Stimulated activated CD8-positive, alpha-beta memory T cell treated with anti-CD3 and anti-CD28 coated beads, Interleukin-7, amount 100 ng/mL, for 24 hours (primary cell): ENCODE measurements at regions not wholly inside any gene's neighbourhood (a gene's known extent, or its start where the extent isn't known, plus 50 kb on each side); places are given as distances from the start of the nearest gene placed in this dataset.
"Not testable (repeated sequence)": the region's sequence is repeated elsewhere in the genome, so short reads cannot be mapped to it uniquely, and the experiment has no call there.

Experiments used
- DNase-seq: peaks from one replicate; pipeline ENCODE4 v3.0.0-alpha.2; 2020; ENCODE audit warnings: low read depth

- no peak for DNase-seq
Measured at GRCh38 chr15:58295637-58296215, 136.1 kb upstream of the LIPC start.

GRCh38 chr15:58296276-58296675 is 135.5 kb upstream of the LIPC start:
- DNase-seq, result no peak

DNA sequence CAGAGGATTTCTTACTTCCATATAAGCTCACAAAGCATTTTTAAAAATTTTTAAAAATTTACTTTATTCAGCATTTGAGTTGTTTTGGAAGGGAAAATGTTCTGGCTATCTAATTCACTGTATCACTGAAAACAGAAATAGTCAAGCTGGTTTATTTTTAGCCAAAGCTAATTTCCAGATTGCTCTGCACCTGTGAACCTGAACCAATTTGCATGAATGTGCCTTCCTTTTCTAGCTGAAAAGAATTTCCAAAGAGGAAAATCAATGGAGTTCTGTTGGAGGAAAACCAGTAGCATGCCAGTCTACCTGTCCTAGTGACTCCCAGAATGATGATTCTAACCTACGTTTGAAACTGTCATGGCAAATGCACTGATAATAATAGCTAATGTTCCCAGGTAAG is 134.2 kb upstream of the LIPC start:
- DNase-seq, result no peak

- no peak for DNase-seq
Measured at GRCh38 chr15:58298879-58299850, 132.6 kb upstream of the LIPC start.

DNA sequence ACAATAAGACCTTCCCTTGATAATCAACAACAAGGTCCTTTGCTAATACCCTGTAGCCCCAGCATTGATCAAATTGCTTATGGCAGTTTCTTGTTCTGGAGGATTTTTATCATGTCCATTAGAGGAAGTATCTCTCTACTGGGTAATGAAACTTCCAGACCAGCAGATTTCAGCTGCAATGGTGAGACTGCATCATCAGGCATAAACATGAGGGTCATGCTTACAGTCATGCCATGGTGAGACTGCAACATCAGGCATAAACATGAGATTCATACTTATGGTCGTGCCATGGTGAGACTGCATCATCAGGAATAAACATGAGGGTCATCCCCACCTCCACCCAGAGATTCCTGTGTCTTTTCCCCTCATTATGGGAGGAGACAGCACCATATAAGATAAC is 129.0 kb upstream of the LIPC start:
- DNase-seq, result no peak

- DNase-seq, result no peak
Measured at GRCh38 chr15:58303236-58303635, 128.6 kb upstream of the LIPC start.

DNA sequence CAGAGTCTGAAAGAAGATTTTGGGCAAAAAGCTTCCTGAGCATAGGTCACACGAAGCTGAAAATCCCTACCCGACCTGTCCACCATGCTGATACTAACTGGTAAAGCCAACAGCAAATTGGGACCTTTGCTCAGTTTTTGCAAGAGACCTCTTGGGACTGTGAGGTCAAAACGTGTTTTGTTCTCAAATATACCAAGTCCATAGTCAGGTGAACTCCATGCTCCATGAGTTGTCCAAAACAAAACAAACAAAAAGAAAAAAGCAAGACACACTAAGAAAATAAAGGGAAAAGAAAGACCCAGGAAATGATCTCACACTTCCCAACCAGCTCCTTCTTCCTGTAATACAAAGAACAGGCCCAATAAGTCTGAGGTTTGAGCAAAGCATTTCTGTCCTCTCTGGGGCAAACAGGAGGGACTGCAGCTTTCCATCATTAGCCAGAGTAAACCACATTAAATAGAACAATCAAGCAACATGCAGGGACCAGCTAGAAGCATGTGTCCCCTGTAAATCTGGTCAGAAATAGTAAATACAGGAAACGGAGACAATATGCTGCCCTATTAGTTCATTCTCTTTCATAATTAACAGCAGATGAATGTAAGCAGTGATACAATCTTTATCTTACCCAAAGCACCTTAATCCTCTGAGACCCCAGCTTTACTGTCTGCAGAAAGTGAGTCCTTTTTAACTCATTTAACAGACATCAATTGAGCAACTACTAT is 125.0 kb upstream of the LIPC start:
- DNase-seq, result no peak

- DNase-seq, result no peak
Measured at GRCh38 chr15:58307313-58307961, 124.4 kb upstream of the LIPC start.

DNA sequence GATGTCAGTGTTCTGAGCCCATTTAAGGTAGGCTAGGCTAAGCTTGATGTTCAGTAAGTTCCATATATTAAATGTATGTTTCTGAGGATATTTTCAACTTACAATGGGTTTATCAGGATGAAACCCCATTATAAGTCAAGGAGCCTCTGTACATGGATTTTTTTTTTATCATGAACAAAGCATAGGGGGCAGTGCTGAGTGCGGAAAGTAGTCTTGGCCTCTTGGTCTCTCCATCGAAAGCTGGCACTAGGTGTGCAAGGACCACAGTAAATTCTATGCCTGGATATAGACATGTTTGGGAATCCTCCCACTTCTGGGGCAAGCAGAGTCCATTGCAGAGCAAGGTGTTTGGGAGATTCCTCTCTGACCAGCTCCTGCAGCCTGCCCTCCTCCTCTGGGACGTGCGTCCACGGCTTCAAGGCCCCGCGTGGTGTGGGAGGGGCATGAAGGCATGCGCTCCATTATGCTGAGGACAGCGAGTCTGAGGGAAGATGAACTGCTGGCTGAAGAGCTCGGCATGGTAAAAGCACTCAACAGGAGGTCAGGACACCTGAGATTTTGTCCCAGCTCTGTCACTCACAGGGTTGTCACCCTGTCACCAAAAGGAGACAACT is 122.9 kb upstream of the LIPC start:
- DNase-seq, result no peak

DNA sequence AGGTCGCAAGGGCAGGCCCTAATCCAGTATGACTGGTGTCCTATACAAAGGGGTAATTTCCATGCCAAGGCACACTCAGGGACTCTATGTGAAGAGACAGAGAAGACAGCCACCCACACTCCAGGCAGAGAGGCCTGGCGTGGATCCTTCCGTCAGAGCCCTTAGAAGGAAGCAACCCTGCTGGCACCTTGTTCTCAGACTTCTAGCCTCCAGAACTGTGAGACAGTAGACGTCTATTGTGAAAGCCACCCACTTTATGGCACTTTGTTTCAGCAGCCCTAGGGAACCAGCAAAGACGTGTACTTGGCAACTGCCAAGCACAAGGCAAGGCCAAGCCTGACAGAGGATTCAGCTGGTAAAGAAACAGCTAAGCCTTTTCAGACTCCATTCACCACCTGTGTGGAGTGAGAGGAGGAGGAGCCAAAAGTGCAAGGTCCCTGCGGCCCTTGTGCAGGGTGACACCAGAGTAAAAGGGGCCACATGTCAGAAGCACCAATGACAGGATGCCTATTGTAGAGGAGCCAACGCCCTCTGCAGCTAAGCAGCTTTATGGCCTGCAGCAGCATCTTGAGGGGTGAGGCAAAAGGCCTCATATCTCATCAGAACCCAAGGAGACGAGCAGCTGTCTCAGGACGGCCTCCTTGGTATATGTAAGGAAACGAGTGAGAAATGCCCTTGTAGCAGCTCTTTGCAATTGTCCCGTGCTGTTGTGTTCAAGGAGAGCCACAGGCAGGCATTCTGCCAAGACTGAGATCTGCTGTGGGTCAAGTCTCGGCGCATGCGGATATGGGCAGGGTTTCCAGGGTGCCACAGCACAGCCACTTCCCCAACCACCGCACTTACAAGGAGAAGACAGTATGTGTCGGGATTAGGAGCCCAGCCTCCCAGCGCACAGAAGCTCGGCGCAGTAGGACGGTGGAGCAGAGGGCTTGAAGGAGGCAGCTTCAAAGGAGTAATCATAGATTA is 121.5 kb upstream of the LIPC start:
- no peak for DNase-seq

DNA sequence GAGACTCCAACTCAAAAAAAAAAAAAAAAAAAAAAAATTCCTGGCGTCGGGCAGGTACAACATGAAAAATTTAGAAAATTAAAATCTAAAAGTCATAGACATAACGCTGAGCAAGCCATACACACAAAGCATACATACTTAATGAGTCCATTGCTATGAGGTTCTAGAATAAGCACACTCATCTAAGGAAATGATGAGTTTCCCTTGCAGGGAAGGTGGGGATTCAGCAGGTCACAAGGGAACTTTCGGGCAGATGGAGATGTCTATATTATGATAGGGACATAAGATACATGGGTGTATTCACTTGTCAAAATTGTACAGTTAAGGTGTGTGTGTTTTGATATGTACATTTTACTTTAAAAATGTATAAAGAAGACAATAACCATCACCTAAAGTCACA is 120.2 kb upstream of the LIPC start:
- DNase-seq, result no peak

- DNase-seq, result no peak
Measured at GRCh38 chr15:58312031-58312430, 119.8 kb upstream of the LIPC start.

DNA sequence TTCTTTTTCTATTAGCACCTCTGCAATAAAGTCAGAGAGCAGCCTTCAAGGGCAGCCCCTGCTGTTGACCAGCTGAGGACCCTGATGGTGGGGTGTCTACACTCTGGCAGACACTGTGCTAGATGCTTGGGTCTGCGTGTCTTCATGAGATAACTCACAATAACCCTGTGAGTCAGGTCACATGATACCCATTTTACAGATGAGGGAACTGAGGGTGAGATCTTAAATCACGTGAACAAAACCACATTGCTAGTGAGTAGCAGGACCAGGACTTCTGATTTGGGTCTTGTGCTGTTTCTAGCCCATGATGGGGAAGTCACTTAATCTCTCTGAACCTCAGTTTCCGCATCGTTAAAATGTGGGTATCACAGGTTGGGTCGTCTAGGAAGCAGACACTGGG is 118.5 kb upstream of the LIPC start:
- no peak for DNase-seq

GRCh38 chr15:58313810-58314592 is 117.8 kb upstream of the LIPC start:
- DNase-seq, result no peak

DNA sequence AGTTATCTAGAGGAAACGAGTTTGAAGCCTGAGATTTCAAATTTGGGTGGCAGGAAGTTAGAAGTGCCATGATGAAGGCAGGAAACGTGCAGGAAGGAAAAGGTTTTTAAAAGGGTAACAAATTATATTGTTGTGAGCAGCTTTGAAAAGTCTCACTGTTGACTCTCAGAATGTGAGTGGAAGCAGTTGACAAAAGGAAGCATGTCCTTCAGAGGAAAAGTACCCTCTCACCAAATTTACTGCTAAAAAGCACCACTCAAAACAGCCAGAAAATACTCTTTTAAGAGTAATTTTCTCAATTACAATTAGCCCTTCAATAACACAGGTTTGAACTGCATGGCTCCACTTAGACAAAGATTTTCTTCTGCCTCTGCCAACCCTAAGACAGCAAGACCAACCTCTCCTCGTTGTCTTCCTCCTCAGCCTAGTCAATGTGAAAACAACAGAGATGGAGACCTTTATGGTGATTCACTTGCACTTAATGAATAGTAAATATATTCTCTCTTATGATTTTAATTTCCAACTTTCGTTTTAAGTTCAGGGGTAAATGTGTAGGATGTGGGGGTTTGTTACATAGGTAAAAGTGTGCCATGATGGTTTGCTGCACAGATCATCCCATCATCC is 117.1 kb upstream of the LIPC start:
- no peak for DNase-seq

DNA sequence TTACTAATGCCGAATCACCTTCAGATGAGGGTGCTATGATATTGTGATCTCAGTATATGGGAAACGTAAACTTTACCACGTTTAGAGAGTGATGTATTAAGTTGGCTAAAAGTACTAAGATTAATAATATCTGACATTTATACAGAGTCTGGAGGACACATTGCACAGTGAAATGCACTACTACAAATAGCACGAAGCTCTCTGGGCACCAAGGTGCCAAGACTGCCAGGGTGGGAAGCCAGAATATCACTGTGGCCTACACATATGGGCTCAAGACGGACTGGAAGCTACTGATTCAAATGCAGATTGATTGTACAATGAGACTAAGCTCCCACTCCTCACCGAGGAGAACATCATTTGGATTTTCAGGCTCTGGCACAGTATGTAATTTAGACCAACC is 113.3 kb upstream of the LIPC start:
- DNase-seq, result no peak

- no peak for DNase-seq
Measured at GRCh38 chr15:58321034-58321433, 110.8 kb upstream of the LIPC start.

GRCh38 chr15:58322253-58322652 is 109.5 kb upstream of the LIPC start:
- no peak for DNase-seq

- DNase-seq, result not testable (repeated sequence)
Measured at GRCh38 chr15:58323321-58323720, 108.5 kb upstream of the LIPC start.

GRCh38 chr15:58324533-58324932 is 107.3 kb upstream of the LIPC start:
- DNase-seq, result no peak
